GM18519 (cell line): ENCODE measurements at regions not wholly inside any gene's neighbourhood (a gene's known extent, or its start where the extent isn't known, plus 50 kb on each side); places are given as distances from the start of the nearest gene placed in this dataset.
"Not testable (repeated sequence)": the region's sequence is repeated elsewhere in the genome, so short reads cannot be mapped to it uniquely, and the experiment has no call there.

Source experiments
- ATAC-seq: cut with Tn5 transposase; IDR thresholded peaks from one replicate; pipeline ENCODE4 v1.9.1; 2021; ENCODE audit warnings: mild to moderate bottlenecking, moderate library complexity; ENCODE audit not compliant: unreplicated experiment, low FRiP score

GRCh38 chr4:18458465-18458864 lies 436.9 kb upstream of the LCORL start:
- no peak for ATAC-seq

- ATAC-seq, result no peak
Measured at GRCh38 chr4:18454349-18454748, 432.8 kb upstream of the LCORL start.

GRCh38 chr4:18445110-18445509 lies 423.6 kb upstream of the LCORL start:
- no peak for ATAC-seq

- no peak for ATAC-seq
Measured at GRCh38 chr4:18444206-18444605, 422.7 kb upstream of the LCORL start.

GRCh38 chr4:18442957-18443356 lies 421.4 kb upstream of the LCORL start:
- no peak for ATAC-seq

GRCh38 chr4:18441676-18442075 lies 420.1 kb upstream of the LCORL start:
- ATAC-seq, result no peak

- no peak for ATAC-seq
Measured at GRCh38 chr4:18441203-18441590, 419.6 kb upstream of the LCORL start.

- ATAC-seq, result no peak
Measured at GRCh38 chr4:18440527-18441202, 419.1 kb upstream of the LCORL start.

GRCh38 chr4:18439311-18439710 lies 417.8 kb upstream of the LCORL start:
- no peak for ATAC-seq

- no peak for ATAC-seq
Measured at GRCh38 chr4:18435781-18436180, 414.2 kb upstream of the LCORL start.

GRCh38 chr4:18422685-18423084 lies 401.1 kb upstream of the LCORL start:
- ATAC-seq, result no peak

GRCh38 chr4:18421519-18421918 lies 400.0 kb upstream of the LCORL start:
- ATAC-seq, result no peak

- ATAC-seq, result no peak
Measured at GRCh38 chr4:18419780-18420179, 398.2 kb upstream of the LCORL start.

- not testable (repeated sequence) for ATAC-seq
Measured at GRCh38 chr4:18418195-18418898, 396.8 kb upstream of the LCORL start.

- ATAC-seq, result not testable (repeated sequence)
Measured at GRCh38 chr4:18417651-18418050, 396.1 kb upstream of the LCORL start.

GRCh38 chr4:18406264-18406663 lies 384.7 kb upstream of the LCORL start:
- no peak for ATAC-seq

GRCh38 chr4:18405054-18405453 lies 383.5 kb upstream of the LCORL start:
- no peak for ATAC-seq

GRCh38 chr4:18404642-18405041 lies 383.1 kb upstream of the LCORL start:
- ATAC-seq, result no peak

GRCh38 chr4:18403327-18403726 lies 381.8 kb upstream of the LCORL start:
- ATAC-seq, result no peak

GRCh38 chr4:18401868-18402267 lies 380.3 kb upstream of the LCORL start:
- no peak for ATAC-seq

- no peak for ATAC-seq
Measured at GRCh38 chr4:18401425-18401824, 379.9 kb upstream of the LCORL start.

GRCh38 chr4:18398661-18399060 lies 377.1 kb upstream of the LCORL start:
- no peak for ATAC-seq
